K562 (cell line): ENCODE measurements at regions not wholly inside any gene's neighbourhood (a gene's known extent, or its start where the extent isn't known, plus 50 kb on each side); places are given as distances from the start of the nearest gene placed in this dataset.

Experiments used
- ATAC-seq: fragments of 200-7000 bp; cut with Tn5 transposase; 3 replicates; pipeline ENCODE4 v1.9.1; 2020; ENCODE audit warnings: moderate library complexity
- BruUV-seq: library from RNA; stranded (reverse); fragments of 400-500 nt; replicated peaks from 2 replicates; lab custom pipeline; 2021; lab: Mats Ljungman, UMichigan
- CTCF ChIA-PET: fragments of 300-600 bp; formaldehyde crosslinking; extraction: SDS; loops from one replicate; lab custom pipeline; 2021; ENCODE audit warnings: low intra/inter-chr PET ratio; lab: Yijun Ruan, JAX
- POLR2A ChIA-PET: fragments of 300-600, 350-650 bp; sonication (Branson Sonifier 250); formaldehyde crosslinking; extraction: SDS; loops from one replicate; lab custom pipeline; 2021; ENCODE audit warnings: antibody characterized with exemption, inconsistent platforms; lab: Yijun Ruan, JAX
- DNase-seq, 4 experiments: peaks; one replicate each; pipeline versions ENCODE4 v3.0.0 to v3.0.0-alpha.2; 2011 to 2018; ENCODE audit warnings: low spot score in 3 of 4, mixed read lengths in 3 of 4; ENCODE audit errors: extremely low read depth in 1 of 4
- FAIRE-seq: peaks from 2 replicates; lab custom pipeline; 2011; peaks lifted over from hg19 to GRCh38; lab: Jason Lieb, UNC
- H2AFZ ChIP-seq: 2 replicates; pipeline ENCODE4 v1.6.0; 2011; ENCODE audit warnings: low read depth, low read length, control low read depth, inconsistent platforms
- H3K27ac ChIP-seq: fragments of 200-600 bp; 3 replicates; pipeline ENCODE4 v1.8.0; 2011; ENCODE audit warnings: low read depth, mild to moderate bottlenecking, control low read depth, inconsistent platforms, low read length, moderate library complexity, mixed read lengths; ENCODE audit errors: extremely low read depth
- H3K27me3 ChIP-seq, 2 experiments: fragments of 300-600 bp in 1 of 2; 2 replicates in 1 of 2; 3 replicates in 1 of 2; pipeline versions ENCODE4 v1.6.0 to v1.8.0; 2011; ENCODE audit warnings: inconsistent platforms in 2 of 2, low read length in 2 of 2, mild to moderate bottlenecking in 1 of 2, mixed read lengths in 1 of 2, moderate library complexity in 1 of 2; ENCODE audit not compliant: control insufficient read depth in 2 of 2, insufficient read depth in 2 of 2
- H3K36me3 ChIP-seq: fragments of 300-600 bp; 3 replicates; pipeline ENCODE4 v1.8.0; 2011; ENCODE audit warnings: mild to moderate bottlenecking, low read length, inconsistent platforms; ENCODE audit not compliant: control insufficient read depth, insufficient read depth
- H3K4me1 ChIP-seq, 2 experiments: fragments of 200-600 bp in 1 of 2; replicated peaks in 1 of 2; 2 replicates in 1 of 2; 3 replicates in 1 of 2; pipeline versions ENCODE4 v1.5.1 to v1.8.0; 2011; ENCODE audit warnings: inconsistent platforms in 2 of 2, low read length in 2 of 2, mild to moderate bottlenecking in 1 of 2, mixed read lengths in 1 of 2, moderate library complexity in 1 of 2; ENCODE audit not compliant: control insufficient read depth in 2 of 2, insufficient read depth in 2 of 2
- H3K4me2 ChIP-seq: 2 replicates; pipeline ENCODE4 v1.6.1; 2011; ENCODE audit warnings: low read length, control low read depth, inconsistent platforms, mixed read lengths; ENCODE audit not compliant: insufficient read depth
- H3K4me3 ChIP-seq: fragments of 200-600 bp; sonication (generic), shearing (Covaris generic); 2 replicates; pipeline ENCODE4 v1.5.1; 2016; ENCODE audit warnings: control low read depth, inconsistent platforms
- H3K79me2 ChIP-seq: fragments of 200-600 bp; 3 replicates; pipeline ENCODE4 v1.8.0; 2011; ENCODE audit warnings: low read length, inconsistent platforms; ENCODE audit not compliant: control insufficient read depth, insufficient read depth
- H3K9ac ChIP-seq, 2 experiments: 2 replicates each; pipeline versions ENCODE4 v1.6.0 to v1.6.1; 2011; ENCODE audit warnings: low read depth in 2 of 2, low read length in 2 of 2, control low read depth in 1 of 2, inconsistent platforms in 1 of 2, mild to moderate bottlenecking in 1 of 2, mixed read lengths in 1 of 2; ENCODE audit not compliant: insufficient read depth in 1 of 2
- H3K9me1 ChIP-seq: one replicate; pipeline ENCODE4 v1.6.0; 2011; ENCODE audit warnings: inconsistent platforms, mild to moderate bottlenecking, low read length, moderate library complexity; ENCODE audit not compliant: control insufficient read depth, insufficient read depth
- H3K9me3 ChIP-seq: replicated peaks from 2 replicates; pipeline ENCODE4 v1.5.1; 2011; ENCODE audit warnings: low read depth, low read length, inconsistent platforms; ENCODE audit not compliant: control insufficient read depth, insufficient read depth
- H4K20me1 ChIP-seq: replicated peaks from 2 replicates; pipeline ENCODE4 v1.6.1; 2011; ENCODE audit warnings: low read length, inconsistent platforms, mixed read lengths; ENCODE audit not compliant: control insufficient read depth, insufficient read depth
- BCL6 ChIP-seq: fragments of 250-450 bp; sonication (Bioruptor Pico); IDR thresholded peaks from 2 replicates; pipeline ENCODE4 v1.4.0; 2020
- CBX1 ChIP-seq: sonication (generic); IDR thresholded peaks from 2 replicates; pipeline ENCODE4 v1.6.1; 2016; ENCODE audit warnings: antibody characterized with exemption, low read depth, mild to moderate bottlenecking
- CCAR2 ChIP-seq: fragments of 200-400 bp; formaldehyde crosslinking; IDR thresholded peaks from 2 replicates; pipeline ENCODE4 v1.6.1; 2017; ENCODE audit warnings: mild to moderate bottlenecking, low read depth, low read length
- CEBPG ChIP-seq, 3 experiments: fragments of 200-800 bp in 1 of 3; sonication (Bioruptor generic) in 1 of 3; sonication (generic) in 1 of 3; formaldehyde crosslinking in 1 of 3; IDR thresholded peaks in 2 of 3; conservative IDR thresholded peaks in 1 of 3; 2 replicates each; pipeline versions ENCODE4 v1.6.1 to v1.8.0; 2016 to 2022; ENCODE audit warnings: missing compliant biosample characterization in 2 of 3, missing genetic modification characterization in 2 of 3, mild to moderate bottlenecking in 1 of 3, missing genetic modification reagents in 1 of 3
- KDM2B ChIP-seq: fragments of 250-450 bp; sonication (Bioruptor Pico); IDR thresholded peaks from 2 replicates; pipeline ENCODE4 v1.8.0; 2021; ENCODE audit warnings: mild to moderate bottlenecking, moderate library complexity
- MBD1 ChIP-seq: fragments of 250-450 bp; sonication (Bioruptor Pico); IDR thresholded peaks from 2 replicates; pipeline ENCODE4 v1.8.0; 2022; ENCODE audit warnings: inconsistent platforms
- MBD2 ChIP-seq: sonication (generic); IDR thresholded peaks from 2 replicates; pipeline ENCODE4 v1.6.1; 2016; ENCODE audit warnings: low read depth, borderline replicate concordance
- MYBL2 ChIP-seq, 2 experiments: fragments of 450-650 bp in 1 of 2; sonication (generic) in 1 of 2; formaldehyde crosslinking in 1 of 2; IDR thresholded peaks; 2 replicates each; pipeline versions ENCODE4 v1.6.1 to v1.8.1; 2017 to 2022; ENCODE audit warnings: borderline replicate concordance in 1 of 2, inconsistent platforms in 1 of 2, low read depth in 1 of 2, mild to moderate bottlenecking in 1 of 2, missing genetic modification reagents in 1 of 2, moderate library complexity in 1 of 2
- PTBP1 ChIP-seq: fragments of 200-400 bp; formaldehyde crosslinking; IDR thresholded peaks from 2 replicates; pipeline ENCODE4 v1.6.1; 2017; ENCODE audit warnings: low read depth, low read length
- RAD21 ChIP-seq, 2 experiments: fragments of 250-450 bp in 1 of 2; fragments of 450-650 bp in 1 of 2; sonication (Bioruptor Pico) in 1 of 2; formaldehyde crosslinking in 1 of 2; IDR thresholded peaks in 1 of 2; conservative IDR thresholded peaks in 1 of 2; 2 replicates each; pipeline versions ENCODE4 v1.4.0 to v1.8.0; 2020 to 2022; ENCODE audit warnings: mild to moderate bottlenecking in 2 of 2, moderate library complexity in 1 of 2
- YBX1 ChIP-seq: fragments of 450-650 bp; IDR thresholded peaks from 2 replicates; pipeline ENCODE4 v1.7.1; 2016; ENCODE audit warnings: mild to moderate bottlenecking
- ZBTB7A ChIP-seq: IDR thresholded peaks from 2 replicates; pipeline ENCODE4 v1.6.1; 2011; ENCODE audit warnings: low read depth, mild to moderate bottlenecking, low read length, moderate library complexity, borderline replicate concordance; ENCODE audit not compliant: control insufficient read depth
- ZNF347 ChIP-seq: fragments of 450-650 bp; formaldehyde crosslinking; IDR thresholded peaks from 2 replicates; pipeline ENCODE4 v1.4.0; 2020; ENCODE audit warnings: low read depth, mild to moderate bottlenecking, moderate library complexity
- ZNF551 ChIP-seq: fragments of 250-450 bp; sonication (Bioruptor Pico); IDR thresholded peaks from 2 replicates; pipeline ENCODE4 v1.5.0; 2021; ENCODE audit warnings: mild to moderate bottlenecking, moderate library complexity
- ZNF740 ChIP-seq, 3 experiments: fragments of 200-800 bp in 1 of 3; sonication (Bioruptor generic) in 1 of 3; sonication (generic) in 1 of 3; formaldehyde crosslinking in 1 of 3; IDR thresholded peaks; 2 replicates each; pipeline versions ENCODE4 v1.6.1 to v1.8.0; 2016 to 2022; ENCODE audit warnings: mild to moderate bottlenecking in 2 of 3, missing compliant biosample characterization in 2 of 3, missing genetic modification characterization in 2 of 3, missing genetic modification reagents in 1 of 3
- ZSCAN32 ChIP-seq: fragments of 450-650 bp; formaldehyde crosslinking; IDR thresholded peaks from 2 replicates; pipeline ENCODE4 v1.4.0; 2020; ENCODE audit warnings: mild to moderate bottlenecking, moderate library complexity
- WGBS: fragments of 100-300 bp; shearing (Covaris generic); methylation state at CpG from one replicate; pipeline ENCODE4 v1.1.6; 2016; ENCODE audit warnings: low coverage, mixed read lengths; ENCODE audit not compliant: insufficient coverage; ENCODE audit errors: missing lambda C conversion rate; 5-methylcytosine and 5-hydroxymethylcytosine counted together
- in situ Hi-C: fragments of 300-500 bp; cut with MboI; formaldehyde crosslinking; loops from 4 replicates; pipeline ENCODE4 v1.15.0; 2018; ENCODE audit warnings: inconsistent platforms, mixed read lengths
- intact Hi-C: fragments of 100-400 bp; cut with micrococcal nuclease; formaldehyde crosslinking; loops from 2 replicates; pipeline ENCODE4 v1.14.2; 2022
- TF ChIP-seq, protein P1 (sequence below): fragments of 450-650 bp; IDR thresholded peaks from 2 replicates; pipeline ENCODE4 v1.6.1; 2017; ENCODE audit warnings: mild to moderate bottlenecking, moderate library complexity

- BruUV-seq: no TSS peak
- Histone ChIP-seq H2AFZ (no peak overlapping the region), H3K4me2 (no peak overlapping the region), H3K27me3 (no peaks in the 10 kb centered on the region), H3K36me3 (no peaks in the 10 kb centered on the region), H3K9me1 (no peaks in the 10 kb centered on the region), H3K9me3 (no peaks in the 10 kb centered on the region), H3K4me1 (no peaks in the 10 kb centered on the region), H3K79me2 (no peaks in the 10 kb centered on the region), H3K27ac (no peak overlapping the region), H3K4me3 (no peak overlapping the region), H4K20me1 (no peaks in the 10 kb centered on the region), H3K9ac (no peak overlapping the region)
- intact Hi-C loops: no loop called here
- CTCF ChIA-PET: no interaction called here
- POLR2A ChIA-PET: no interaction called here
- no peak for DNase-seq
- no peak for ATAC-seq
- TF ChIP-seq ZNF347 (CRISPR knock-in tag) (no peak), CBX1 (no peak), CCAR2 (no peak), KDM2B (CRISPR knock-in tag) (no peak), MBD2 (no peak), MBD1 (CRISPR knock-in tag) (no peak), RAD21 (CRISPR knock-in tag; conservative IDR thresholded peaks at IDR 0.05 in 1 of 2, IDR thresholded peaks at IDR 0.05 in 1 of 2) (no peak), YBX1 (no peak), CEBPG (CRISPR knock-in tag; IDR thresholded peaks at IDR 0.05) (no peak), CEBPG (tag; conservative IDR thresholded peaks at IDR 0.05 in 1 of 2, IDR thresholded peaks at IDR 0.05 in 1 of 2) (no peak), ZSCAN32 (CRISPR knock-in tag) (no peak), ZNF551 (CRISPR knock-in tag) (no peak), MYBL2 (IDR thresholded peaks at IDR 0.05; ENCODE audit: low read depth) (no peak), MYBL2 (CRISPR knock-in tag; IDR thresholded peaks at IDR 0.05; ENCODE audit: borderline replicate concordance) (no peak), ZBTB7A (no peak), PTBP1 (no peak), ZNF740 (CRISPR knock-in tag; IDR thresholded peaks at IDR 0.05) (no peak), ZNF740 (tag; IDR thresholded peaks at IDR 0.05) (no peak), BCL6 (CRISPR knock-in tag) (no peak)
- TF ChIP-seq, protein P1, sequence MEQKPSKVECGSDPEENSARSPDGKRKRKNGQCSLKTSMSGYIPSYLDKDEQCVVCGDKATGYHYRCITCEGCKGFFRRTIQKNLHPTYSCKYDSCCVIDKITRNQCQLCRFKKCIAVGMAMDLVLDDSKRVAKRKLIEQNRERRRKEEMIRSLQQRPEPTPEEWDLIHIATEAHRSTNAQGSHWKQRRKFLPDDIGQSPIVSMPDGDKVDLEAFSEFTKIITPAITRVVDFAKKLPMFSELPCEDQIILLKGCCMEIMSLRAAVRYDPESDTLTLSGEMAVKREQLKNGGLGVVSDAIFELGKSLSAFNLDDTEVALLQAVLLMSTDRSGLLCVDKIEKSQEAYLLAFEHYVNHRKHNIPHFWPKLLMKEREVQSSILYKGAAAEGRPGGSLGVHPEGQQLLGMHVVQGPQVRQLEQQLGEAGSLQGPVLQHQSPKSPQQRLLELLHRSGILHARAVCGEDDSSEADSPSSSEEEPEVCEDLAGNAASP: no peak
- no peak for FAIRE-seq
- in situ Hi-C loops: no loop called here
- 0% methylated on average over 1 of the region's 1 CpG for WGBS
Observed at GRCh38 chr2:146131785-146132184, 1611.9 kb upstream of the ZEB2 start.
